ENCODE measurements at regions not wholly inside any gene's neighbourhood (a gene's known extent, or its start where the extent isn't known, plus 50 kb on each side); places are given as distances from the start of the nearest gene placed in this dataset.

DNA sequence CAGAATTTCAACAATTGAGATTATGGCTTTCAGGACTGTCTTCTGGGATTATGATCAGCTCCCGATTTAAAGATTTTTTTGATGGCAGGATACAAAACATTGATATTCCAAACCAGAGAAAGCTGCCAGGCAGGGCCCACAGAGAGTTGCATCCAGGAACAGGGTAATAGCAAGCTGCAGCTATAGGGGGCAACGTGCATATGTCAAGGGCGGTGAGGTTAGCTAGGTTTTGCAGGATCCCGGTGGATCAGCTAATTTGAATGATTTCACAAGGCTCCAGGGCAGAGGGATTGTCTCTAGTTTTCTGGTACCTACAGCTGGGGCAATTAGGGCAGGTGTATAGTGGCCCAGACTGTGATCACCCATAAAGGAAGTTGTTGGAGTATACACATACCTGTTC is 339.4 kb downstream of the CHSY3 start:
- no peak for DNase-seq (ENCODE audit: low spot score)

GRCh38 chr5:130237721-130238120 is 333.5 kb downstream of the CHSY3 start:
- no peak for DNase-seq (ENCODE audit: low spot score)

All from RKO (cell line).